DMS 273 treated with DMSO at 0.1 percent for 48 hours (cell line): ENCODE measurements at regions not wholly inside any gene's neighbourhood (a gene's known extent, or its start where the extent isn't known, plus 50 kb on each side); places are given as distances from the start of the nearest gene placed in this dataset.

ENCODE experiments used
- DNase-seq: peaks from one replicate; lab custom pipeline; 2025; lab: John Stamatoyannopoulos, UW

DNA sequence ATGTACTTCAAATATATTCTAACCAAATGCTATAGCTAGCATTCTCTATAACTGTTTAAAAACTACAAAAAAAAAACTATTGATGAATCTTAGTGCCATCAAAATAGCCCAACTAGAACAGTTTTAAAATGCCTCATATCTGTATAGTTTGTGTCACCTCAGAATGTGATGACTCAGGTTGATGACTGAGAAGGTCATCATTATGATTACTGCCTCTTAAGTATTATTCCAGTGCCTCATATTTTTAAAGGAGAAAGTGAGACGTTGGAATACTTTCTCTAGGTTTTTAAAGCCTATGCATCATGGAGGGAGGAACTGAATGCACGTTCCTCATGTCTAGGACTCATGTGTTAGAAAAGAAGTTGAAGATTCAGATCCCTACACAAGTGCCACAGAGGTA lies 88.2 kb downstream of the TMA16 start:
- DNase-seq = no peak

DNA sequence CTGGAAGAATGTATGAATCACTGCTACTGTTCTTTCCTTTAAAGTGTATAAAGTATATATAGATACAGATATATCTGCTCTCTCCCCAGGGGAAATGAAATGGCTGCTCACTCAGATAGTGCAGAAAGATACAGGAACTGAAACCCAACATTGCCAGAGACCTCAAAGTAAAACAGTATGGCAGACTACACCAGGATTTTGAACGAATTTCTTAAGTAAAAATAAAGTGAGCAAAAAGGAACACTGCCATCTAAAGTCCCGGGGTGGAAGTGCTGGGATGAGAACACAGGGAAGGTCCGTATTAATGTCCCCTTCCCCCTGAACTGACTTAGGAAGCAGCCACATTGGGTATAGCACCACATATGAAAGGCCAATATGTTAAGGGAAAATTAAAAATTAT lies 93.4 kb downstream of the TMA16 start:
- no peak for DNase-seq

DNA sequence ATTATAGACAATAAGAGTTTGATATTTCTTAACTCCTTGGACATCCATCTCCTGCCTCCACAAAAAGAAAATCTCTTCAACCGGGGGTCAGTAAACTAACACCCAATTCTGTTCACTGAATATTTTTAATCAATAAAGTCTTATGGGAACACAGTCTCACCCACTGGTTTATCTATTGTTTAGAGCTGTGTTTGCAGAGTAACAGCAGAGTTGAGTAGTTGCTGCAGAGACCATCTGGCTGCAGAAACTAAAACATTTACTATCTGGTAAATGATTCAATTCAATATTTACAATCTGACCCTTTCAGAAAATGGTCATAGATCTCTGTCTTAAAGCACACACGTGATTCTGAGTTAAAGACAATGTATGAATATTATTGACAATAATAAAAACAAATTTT lies 94.0 kb downstream of the TMA16 start:
- no peak for DNase-seq

DNA sequence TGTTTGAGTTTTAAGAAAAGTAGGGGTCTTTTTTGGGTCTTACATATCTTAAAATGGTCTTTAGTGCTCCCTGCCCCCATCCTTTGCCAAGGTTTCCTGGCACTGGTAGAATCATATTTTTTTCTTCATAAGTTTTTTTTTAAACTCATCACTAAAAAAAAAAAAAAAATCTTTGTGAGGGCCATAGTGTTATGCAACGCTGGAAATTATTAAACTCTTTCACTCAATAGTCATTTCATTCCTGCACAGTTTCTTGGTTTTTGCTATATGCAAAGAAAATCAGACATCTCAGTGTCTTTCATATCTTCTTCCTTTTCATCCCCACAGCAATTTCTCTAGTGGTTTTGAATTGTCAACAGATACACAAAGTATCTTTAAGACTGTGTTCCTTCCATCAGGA lies 95.6 kb downstream of the TMA16 start:
- DNase-seq = no peak

DNA sequence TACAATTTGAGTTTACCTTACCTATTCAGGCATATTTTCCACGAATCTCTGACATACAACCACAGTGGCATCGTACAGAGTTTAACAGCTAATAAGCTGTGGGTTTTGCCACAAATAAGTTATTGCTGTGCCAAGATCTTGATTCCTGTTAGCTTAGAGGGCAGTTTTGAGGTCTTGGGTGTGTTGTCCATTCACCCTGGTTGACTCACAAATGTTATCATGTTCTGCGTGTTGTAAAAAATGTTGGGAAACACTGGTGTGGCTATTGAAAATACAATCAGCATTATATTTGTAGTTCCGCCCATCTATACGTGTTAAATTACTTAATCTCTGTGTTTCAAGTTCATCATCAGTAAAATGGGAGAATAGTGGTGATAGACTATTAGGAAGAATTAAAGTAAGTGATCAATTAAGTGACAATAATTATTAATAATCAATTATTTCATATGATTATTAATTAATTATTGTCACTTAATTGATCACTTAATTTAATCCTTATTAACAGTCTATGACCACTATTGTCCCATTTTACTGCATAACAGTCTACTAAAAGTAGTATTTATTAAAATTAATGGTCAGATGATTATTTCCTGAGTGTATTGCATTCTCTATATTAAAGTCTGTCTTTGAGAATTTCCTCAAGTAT lies 96.3 kb downstream of the TMA16 start:
- DNase-seq = no peak

DNA sequence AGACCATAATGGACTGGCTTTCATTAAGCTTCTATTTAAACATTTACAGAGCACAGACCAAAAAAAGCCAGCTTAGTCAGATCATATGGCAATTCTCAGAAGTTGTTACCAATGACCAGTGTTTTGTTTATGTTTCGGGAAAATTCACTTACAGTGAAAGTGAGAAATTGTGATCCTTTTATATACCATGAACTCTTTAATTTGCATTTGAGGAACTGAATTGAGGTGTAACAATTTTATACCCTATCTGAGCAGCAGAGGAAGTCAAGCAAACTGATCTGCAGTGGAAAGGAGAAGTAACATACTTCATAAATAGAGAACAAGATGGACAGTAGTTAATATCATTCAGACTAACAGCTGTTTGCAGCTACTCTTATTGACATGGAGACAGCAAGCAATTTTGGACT lies 97.1 kb downstream of the TMA16 start:
- DNase-seq = no peak

DNA sequence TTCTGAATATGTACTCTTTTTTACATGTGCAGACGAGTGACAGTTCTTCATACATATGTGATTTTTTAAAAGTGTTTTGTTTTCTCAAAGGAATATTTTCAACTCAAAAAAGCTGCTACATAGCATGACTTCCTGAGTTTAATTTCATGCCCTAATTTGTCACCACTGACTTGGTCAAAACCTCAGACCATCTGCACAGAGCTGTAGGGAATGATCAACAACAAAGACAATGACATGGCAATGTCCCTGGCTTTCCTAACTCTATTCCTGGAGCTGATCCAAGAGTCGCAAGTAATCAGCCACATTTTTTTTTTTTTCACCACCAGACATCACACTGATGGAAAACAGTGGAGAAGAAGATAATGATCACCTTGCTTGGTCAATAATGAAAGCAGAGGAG lies 97.7 kb downstream of the TMA16 start:
- no peak for DNase-seq

DNA sequence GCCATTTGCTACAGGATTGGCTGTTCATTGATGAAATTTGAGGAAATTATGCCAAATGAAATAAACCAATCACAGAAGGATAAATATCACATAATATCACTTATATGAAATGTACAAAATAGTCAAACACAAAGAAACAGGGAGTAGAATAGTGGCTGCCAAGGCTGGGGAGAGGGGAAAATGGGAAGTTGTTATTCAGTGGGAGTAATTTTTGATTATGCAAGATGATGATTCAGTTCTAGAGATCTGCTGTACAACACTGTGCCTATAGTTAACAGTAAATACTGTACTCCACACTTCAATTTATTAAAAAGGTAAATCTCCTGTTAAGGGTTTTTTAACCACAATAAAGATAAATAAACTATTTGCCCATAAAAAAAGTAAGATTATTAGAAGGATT lies 101.1 kb downstream of the TMA16 start:
- DNase-seq = no peak

DNA sequence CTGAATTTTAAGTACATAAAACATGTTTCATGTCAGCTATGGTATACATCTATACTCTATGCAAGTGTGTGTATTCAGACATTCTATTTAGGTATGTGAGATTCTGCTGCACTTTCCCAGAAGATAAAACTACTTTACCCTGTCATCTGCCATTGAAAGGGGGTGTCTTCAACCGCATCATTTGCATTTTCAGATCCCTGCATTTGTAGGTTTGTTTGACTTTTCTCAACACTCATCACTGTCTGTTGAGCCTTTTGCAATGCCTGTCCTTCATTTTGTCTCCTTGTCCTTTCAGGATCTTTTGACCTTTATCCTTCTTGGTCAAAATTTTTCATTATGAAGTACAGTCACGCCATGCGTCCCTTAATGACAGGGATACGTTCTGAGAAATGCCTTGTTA lies 103.5 kb downstream of the TMA16 start:
- DNase-seq = no peak

DNA sequence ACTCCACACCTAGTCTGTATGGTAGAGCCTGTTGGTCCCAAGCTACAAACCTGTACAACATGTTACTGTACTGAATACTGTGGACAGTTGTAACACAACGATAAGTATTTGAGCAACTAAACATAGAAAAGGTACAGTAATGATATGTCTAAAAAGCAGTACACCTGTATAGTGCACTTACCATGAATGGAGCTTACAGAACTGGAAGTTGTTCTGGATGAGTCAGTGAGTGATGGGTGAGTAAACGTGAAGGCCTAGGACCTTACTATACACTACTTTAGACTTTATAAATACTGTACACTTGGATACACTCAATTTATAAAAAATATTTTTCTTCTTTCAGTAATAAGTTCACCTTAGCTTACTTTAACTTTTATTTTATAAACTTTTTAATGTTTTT lies 104.0 kb downstream of the TMA16 start:
- DNase-seq = no peak

DNA sequence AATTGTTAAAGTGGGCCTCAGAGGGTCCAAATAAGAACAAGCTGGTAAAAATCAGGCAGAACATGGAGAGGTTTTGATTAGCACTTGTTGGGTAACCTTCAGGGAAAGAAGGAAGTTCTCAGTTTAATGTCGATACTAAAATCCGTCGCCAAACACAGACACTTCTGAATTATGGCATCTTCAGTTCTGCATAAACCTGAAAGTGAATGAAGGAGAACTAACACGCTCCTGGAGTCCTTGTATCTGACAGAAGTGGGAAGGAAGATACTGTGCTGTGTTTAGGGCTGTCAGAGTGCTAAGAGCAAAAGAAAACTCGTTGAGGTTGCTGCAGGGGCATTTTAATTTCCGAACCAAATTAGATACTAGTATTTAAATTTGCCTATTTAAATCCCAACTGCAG lies 106.2 kb downstream of the TMA16 start:
- no peak for DNase-seq

DNA sequence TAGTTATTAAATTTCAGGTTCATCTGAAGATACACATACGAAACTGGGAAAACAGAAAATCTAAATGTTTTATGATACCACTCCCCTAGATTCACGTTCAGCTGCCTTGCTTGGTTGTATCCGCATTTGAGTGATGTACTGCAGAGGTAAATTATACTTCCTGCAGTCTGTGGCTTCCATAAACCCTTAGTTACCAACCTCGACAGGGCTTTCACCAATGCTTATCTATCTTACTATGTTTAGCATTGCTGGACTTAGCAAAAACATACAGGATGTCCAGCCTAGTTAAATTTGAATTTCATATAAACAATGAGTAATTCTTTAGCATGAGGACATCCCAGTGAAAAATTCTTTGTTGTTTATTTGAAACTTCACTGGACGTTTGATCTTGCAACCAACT lies 108.8 kb downstream of the TMA16 start:
- DNase-seq = no peak

DNA sequence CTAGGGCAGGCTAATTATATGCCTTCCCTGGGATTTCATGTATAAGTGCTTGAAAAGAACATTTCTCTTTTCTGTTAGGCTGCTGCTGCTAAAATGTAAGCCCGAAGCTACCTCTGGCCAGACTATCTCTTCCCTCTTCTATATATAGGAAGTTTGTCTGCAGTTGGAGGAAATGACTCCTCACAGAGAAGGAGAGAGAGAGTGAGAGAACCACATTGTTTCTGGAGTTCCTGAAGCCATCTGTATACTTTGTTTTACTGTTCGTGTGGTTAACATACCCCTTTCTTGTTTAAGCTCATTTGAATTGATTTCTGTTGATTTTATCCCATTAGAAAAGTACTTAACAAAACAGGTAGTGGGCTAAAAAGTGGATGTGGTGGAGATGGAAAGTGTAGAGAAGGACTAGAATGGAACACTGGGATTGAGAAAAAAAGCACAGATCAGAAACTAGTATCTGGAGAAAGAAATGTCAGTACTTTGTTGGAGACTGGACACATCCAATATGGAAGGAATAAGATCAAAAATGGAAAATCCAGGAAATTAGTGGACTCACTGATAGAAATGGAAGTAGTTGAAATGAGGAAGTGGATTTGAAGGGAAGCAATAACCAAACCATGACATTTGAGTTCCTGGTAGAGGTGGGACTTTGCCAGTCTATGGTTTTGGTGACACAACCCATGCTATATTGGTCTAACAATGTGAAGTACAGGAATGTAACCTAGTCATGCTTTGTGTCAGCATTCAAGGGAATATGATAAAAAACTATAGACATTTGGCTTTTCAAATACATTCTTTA lies 112.6 kb downstream of the TMA16 start:
- DNase-seq = no peak

DNA sequence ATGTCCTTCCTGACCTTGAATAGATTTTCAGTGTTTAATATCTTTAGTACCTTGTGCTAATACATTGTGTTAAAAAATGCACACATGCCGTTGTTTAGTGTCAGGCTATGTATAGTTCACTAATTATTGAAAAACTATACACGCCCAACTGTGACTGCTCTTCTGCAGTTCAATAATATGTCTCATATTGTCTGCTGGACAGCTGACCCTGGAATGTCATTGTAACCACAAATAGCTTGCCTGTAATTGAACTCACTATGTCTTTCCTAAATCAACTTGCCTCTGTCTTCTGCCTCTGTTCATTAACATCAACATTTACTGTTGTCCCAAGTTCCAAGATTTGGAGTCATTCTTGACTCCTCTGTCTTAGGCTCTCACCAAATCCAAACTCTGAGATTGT lies 114.5 kb downstream of the TMA16 start:
- no peak for DNase-seq

DNA sequence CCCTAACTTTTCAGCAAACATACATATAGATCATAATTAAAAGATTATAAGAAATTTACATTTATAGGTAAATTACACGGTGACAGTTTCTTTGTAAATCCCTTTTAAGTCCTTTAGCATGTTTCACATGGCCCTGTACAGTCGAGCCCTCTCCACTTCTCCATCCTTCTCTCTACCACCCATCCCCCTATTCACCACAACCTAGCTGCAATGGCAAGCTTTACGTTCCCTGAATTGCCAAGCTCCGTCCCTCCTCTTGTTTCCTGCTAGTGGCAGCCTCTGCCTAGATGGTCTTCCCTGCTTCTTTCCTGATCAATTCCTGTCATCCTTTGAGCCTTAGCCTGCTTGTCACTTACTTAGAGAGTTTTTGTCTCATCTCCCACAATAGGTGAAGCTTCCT lies 116.2 kb downstream of the TMA16 start:
- no peak for DNase-seq

DNA sequence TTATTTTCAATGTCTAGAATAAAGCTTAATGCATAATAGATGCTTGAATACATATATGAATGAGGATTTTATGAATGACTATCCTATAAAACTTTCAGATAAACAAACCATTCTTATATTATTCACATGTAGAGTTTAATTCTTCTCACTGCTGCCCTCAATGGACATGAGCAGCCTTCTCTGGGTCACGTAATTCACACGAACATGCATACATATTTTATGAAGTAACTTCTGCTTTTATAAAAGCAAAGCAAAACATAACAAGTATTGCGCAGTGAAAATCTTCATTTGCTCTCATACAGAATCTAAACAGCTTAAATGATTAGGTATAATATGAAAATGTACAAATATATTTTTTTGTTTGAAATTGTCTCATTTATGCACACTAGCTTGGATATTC lies 116.7 kb downstream of the TMA16 start:
- no peak for DNase-seq

DNA sequence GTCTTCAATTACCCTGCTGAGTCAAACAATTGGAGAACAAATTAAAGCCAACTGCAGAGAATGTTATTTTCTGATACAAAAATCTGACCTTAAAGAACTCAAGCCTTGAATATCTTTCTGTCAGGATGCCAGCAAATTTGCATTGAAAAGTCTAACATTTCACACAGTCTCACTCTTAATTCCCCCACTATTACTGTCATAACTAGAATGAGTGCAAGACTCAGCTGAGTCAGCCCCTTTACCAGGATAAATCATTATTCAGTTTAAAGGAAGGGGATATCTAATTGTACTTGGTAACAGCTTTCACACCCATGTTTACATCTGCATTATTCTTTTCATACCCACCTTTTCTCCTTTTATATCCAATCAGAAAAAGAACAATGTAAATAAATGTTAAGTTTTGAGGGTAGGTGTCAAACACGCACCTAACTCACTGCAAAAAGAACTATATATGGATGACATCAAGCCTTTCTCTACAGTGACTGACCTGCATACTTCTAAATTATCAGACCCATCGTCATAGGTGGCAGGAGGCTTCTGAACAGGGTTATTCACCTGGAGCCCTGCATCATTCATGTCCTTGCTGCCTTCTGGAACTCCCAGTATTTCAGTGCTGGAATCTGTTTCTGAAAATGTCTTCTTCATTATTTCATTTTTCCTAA lies 117.4 kb downstream of the TMA16 start:
- DNase-seq = no peak

DNA sequence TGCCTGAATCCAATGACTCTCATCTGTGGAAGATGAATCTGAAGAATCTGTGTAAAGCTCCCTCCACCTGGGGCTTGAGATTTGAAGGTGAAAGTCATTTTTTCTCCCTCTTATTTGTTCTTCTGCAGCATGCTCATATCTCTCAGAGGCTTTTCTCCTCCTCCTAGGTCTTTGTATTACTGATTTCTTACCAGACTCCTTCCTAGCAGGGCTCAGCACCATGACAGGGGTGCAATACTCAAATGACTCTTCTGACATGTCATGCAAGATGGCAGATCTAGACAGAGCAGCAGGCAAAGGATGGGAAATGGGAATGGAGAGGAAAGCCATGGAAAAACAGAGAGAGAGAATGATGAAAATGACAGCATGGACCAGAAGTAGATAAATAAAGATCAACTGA lies 118.3 kb downstream of the TMA16 start:
- no peak for DNase-seq

DNA sequence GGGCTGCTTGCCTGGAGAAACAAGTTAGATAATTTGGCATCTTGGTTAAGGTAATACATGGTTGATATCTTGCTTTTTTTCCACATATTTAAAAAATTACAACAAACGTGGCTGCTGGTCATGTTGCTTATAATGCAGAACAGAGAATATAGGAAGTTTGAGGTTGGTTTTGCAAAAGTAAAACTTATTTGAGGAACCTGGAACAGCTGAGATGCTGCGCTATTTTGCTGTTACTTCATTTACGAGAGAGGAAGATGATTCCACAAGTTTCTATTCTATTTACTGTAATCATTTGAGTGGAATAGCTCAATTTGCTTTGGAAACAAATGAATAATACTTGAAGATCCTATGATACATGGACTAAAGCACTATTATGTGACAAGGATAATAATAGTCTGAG lies 118.9 kb downstream of the TMA16 start:
- DNase-seq = no peak

DNA sequence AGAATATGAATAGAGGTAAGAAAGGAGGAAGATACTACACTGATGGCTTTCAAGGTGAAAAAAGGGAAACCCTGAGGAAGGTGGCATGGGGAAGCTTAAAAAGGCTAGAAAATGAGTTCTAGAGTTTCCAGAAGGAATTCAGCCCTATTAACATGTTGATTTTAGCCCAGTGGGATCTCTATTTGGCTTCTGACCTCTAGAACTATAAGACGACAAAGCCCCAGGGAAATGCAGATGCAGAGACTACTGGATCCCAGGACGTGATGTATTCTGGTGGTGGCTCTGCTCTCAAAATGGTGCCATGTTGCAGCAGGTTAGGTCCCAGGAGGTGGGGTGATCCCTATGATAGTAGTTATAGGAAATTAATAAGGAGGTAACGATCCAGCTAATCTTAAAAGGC lies 120.4 kb downstream of the TMA16 start:
- DNase-seq = no peak

DNA sequence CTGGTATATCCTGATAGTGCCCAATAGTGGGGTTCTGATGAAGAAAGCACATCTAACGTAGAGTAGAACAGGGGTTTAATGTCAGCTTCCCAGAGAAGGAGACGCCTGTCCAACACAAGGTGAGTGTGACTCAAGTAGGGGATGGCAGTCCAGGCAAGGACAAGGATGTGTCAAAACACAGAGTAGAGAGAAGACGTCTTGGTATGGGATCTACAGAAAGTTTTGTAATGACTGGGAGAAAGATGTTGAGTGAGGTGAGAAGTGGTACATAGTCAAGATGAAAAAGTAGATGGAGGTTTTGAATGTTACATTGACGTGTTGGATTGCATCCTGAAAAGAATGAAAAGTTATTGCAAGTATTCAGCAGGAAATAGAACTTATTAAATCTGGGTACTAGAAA lies 124.4 kb downstream of the TMA16 start:
- no peak for DNase-seq

DNA sequence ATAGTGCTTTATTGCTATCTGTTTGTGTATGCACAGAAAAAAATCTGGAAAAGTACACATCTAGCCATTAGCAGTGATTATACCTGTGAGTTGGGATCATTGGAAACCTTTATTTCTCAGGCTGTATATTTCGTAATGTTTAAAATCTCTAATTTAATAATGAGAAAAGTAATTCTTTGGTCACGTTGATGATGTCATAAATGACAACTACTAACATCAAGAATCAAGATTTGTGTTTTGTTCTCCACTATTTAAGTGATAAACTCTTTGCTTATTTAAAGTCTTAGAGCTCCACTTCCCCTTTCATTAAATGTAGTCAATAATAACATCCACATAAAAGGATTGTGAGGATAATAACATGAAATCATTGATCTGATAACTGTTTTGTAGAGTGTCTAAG lies 126.2 kb downstream of the TMA16 start:
- DNase-seq = no peak

DNA sequence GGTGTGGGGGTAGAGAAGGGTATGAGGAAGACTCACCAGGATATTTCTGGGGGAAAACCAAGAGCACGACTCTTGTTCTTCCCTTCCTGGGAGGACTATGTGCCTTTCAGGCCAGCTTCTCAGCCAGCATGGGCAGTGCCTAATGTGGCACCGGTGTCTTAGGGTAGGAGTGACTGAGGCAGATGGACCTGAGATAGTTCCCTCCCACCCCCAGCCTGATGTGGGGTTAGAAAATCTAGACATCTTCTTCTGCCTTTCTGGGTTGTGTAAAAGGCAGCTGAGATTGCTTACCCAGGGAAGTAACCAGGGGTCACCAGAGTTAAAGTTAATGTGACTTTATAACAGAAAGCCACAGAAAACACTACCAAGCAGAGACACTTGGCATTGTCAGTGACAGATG lies 127.3 kb downstream of the TMA16 start:
- no peak for DNase-seq
